GM21360 (cell line): ENCODE measurements at regions not wholly inside any gene's neighbourhood (a gene's known extent, or its start where the extent isn't known, plus 50 kb on each side); places are given as distances from the start of the nearest gene placed in this dataset.
"Not testable (repeated sequence)": the region's sequence is repeated elsewhere in the genome, so short reads cannot be mapped to it uniquely, and the experiment has no call there.

Experiments used
- ATAC-seq: cut with Tn5 transposase; IDR thresholded peaks from one replicate; pipeline ENCODE4 v1.9.1; 2021; ENCODE audit warnings: mild to moderate bottlenecking, moderate library complexity; ENCODE audit not compliant: unreplicated experiment

DNA sequence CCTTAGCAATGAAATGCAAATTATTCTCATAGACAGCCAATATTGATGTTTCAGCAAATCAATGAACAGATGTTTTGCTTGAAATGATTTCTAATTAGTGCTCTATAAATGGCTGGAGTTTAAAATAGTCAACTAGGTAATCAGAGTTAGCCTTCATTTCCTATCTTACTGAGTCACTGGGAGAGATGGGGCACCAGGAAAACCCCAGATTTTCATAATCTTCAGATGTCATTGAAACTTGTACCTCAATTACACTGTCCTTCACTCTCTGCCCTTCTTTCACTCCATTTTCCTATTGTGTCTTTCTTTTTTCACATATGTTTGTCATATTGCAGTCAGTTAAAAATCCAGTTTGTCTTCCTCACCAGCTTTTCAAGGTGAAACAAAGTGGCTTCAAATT is 92.7 kb downstream of the C12orf75 start:
- ATAC-seq: no peak

DNA sequence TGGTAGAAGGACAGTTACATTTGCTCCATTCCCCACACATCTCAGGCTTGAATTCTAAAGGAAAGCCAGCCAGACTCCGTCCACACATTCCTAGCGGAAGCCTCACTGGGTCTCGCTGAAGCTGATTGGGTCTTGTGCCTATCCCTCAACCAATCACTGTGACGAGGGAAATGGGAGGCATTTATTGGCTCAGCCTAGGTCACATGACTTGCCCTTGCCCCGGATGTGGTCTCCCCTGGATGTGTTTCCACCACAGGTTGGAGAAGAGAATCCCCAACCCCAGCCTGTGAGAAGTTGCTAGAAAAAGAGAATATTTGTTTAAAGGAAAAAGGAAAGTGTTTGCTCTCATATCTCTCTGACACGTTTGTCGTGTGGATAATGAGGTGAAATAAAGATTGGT is 93.4 kb downstream of the C12orf75 start:
- no peak for ATAC-seq

DNA sequence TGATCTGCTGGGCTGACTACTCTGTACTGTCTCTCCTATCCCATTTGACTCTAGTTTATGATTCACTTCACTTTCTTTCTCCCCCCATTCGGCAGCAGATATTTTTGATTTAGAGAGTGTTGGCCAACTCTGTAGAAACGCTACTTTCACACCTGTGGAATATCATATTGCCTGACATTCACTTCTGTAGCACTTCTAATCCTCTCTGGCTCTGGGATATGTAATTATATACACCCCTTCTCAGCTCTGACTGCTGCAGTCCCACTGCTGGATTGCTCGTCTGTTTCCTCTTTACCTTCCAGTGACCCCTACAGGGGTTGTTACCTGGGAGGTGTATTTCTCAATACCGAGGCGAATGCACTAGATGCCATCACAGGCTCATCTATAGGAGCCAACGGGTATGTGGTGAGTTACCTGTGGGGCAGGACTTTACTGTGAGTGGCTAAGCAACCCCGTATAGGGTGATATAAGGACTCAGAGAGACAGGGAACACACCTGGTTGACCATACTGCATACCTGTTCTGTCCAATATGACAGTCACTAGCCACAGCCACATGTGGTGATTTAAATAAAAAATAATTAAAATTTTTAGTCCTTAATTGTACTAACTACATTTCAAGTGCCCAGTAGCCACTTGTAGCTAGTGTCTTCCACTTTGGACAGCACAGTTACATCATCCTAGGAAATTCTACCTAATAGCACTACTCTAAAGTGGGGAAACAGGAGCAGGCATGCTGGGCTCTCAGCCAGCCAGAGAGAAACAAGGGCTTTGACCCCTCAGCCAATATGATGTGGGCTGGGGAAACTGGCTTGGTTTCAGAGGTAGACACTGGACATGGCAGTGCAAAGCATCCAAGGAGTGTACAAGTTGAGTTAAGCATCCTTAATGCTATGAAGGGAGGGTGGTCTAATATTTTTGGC is 95.0 kb downstream of the C12orf75 start:
- no peak for ATAC-seq

DNA sequence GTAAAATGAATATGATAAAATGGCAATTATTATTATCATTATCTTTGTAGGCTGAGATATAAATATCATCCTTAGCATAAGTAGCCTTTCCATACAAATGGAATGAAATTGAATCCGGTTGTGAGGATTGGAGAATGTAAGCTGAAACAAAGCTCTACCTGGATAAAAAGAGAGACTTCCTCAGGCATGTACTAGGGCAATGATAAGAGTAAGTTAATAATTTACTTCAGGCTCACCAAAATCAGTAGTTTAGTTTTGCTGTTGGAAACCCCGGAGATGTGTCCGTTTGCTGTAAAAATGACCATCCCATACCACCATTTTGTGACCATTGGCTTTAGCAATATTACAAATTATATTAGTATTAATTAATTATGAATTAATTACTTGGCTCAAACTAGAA is 96.3 kb downstream of the C12orf75 start:
- ATAC-seq: no peak

DNA sequence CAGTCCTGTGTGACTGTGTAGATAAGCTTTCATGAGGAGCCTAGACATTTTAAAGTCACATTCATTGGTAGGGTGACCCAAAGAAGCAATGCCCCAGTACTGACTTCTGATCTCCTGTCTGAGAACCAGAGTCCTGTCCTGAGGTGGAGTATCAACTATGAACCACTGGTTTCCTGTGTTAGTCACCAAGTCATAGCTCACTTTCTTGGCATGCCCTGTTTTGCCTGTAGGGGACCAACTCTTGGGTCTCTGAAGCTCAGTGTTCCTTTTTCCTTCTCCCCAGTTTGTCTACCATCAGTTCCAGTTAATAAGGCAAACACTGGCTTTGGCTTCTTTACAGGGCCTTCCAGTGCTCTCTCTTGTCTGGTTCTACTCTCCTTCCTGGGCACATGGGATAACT is 97.4 kb downstream of the C12orf75 start:
- no peak for ATAC-seq

DNA sequence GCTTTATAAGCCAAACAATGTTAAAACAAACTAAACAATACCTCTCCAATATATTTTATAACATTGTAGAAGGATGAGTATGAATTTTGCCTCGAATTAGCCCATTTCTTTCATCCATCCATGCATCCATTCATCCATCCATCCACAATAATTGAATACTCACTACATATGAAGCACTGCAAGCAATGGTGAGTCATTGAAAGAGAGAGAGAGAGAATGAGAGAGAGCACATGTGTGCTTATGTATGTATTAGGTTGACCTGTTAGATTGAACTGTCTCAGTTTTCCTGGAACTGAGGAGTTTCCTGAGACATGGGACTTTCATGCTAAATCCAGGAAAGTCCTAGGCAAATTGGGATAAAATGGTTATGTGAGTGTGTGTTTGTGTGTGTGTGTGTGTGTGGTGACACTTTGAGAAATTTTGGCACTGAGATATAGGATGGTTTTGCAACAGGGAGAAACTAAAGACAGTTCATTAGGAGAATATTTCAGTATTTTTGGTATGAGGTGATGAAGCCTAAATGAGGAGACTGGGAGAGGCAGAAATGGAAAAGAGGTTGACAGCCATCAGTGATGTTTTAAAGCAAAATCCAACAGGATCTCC is 98.4 kb downstream of the C12orf75 start:
- ATAC-seq: no peak

DNA sequence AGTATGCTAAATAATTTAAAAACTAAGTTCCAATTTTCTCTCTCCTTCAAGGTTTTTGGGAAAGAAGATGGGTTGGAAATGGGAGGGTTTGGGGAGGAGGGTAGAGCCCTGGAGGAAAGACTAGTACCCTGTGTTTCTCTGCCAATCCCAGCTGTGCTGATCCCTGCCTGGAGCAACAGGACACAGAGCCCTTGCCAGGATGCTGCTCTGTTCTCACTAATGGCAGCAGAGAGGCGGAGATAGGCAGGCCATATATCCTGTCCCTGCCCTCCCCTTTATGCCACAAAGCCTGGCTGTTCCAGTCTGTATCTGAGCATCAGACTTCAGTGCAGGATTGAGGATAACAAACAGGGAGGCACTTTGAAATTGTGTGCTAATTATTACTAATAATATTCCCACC is 99.0 kb downstream of the C12orf75 start:
- ATAC-seq: no peak

DNA sequence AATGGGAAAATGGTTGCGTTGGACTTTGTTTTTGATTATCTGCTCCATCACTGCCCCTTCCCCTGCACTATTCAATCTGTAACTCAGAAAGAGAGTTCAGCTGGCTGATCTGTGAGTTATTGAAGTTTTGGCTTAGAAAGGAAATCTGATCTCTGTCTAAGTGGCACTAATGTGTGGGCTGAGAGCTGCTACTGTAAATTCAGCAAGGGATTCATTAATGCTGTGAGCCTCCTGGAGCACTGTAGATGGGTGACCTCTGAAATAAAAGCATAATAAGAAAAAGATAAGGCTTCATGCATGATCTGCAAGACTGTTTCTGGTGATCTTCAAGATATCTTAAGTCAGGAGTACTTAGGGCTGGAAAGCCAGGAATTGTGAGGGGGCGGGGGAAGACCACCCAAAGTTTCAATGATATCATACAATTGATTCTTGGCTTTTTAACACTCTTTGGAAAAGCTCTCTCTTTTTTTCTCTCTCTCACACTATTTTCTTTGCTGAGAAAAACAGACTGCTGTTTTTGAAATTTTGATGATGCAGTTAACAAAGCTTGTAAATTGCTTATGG is 101.1 kb downstream of the C12orf75 start:
- ATAC-seq: no peak

DNA sequence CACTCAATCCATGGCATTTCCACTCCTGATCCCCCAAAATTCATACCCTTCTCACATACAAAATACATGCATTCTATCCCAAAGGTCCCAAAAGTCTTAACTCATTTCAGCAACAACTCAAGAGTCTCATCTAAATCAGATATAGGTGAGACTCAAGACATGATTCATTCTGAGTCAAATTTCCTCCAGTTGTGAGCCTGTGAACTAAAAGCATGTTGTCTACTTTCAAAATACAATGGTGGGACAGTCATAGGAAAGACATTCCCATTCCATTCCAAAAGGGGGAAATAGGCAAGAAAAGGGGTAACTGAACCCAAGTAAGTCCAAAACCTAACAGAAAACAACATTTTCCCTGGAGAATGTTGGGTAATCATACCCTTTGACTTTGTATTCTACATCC is 103.3 kb downstream of the C12orf75 start:
- ATAC-seq: no peak

DNA sequence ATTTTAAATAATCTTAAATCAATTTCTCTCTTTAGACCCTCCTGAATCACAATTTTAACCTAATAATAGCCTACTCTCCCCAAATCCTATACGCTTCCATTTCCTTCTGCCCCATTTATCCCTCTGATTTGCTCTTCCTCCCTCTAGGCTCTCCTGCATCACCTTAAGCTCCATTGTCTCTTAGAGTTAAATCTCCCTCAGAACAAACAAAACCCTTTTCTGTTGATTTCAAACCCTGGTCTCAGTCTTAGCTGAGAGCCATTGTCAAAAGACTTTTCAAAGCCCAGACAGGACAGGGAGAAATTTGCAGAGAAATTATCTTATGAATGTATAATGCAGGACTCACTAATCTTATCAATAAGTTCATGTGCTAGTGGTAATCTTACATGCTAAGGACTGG is 106.1 kb downstream of the C12orf75 start:
- no peak for ATAC-seq

DNA sequence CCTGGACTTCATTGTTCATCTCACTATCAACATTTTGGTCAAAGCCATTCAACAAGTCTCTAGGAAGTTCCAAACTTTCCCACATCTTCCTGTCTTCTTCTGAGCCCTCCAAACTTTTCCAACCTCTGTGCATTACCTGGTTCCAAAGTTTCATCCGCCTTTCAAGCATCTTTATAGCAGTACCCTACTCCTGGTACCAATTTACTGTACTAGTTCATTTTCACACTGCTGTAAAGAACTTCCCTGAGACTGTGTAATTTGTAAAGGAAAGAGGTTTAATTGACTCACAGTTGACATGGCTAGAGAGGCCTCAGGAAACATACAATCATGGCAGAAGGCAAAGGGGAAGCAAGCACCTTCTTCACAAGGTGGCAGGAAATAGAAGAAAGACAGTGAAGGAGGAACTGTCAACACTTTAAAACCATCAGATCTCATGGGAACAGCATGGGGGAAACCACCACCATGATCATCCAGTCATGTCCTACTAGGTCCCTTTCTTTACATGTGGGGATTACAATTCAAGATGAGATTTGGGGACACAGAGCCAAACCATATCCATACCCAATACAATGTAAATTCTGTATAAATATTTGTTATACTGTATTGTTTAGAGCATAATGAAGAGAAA is 109.7 kb downstream of the C12orf75 start:
- ATAC-seq: no peak

DNA sequence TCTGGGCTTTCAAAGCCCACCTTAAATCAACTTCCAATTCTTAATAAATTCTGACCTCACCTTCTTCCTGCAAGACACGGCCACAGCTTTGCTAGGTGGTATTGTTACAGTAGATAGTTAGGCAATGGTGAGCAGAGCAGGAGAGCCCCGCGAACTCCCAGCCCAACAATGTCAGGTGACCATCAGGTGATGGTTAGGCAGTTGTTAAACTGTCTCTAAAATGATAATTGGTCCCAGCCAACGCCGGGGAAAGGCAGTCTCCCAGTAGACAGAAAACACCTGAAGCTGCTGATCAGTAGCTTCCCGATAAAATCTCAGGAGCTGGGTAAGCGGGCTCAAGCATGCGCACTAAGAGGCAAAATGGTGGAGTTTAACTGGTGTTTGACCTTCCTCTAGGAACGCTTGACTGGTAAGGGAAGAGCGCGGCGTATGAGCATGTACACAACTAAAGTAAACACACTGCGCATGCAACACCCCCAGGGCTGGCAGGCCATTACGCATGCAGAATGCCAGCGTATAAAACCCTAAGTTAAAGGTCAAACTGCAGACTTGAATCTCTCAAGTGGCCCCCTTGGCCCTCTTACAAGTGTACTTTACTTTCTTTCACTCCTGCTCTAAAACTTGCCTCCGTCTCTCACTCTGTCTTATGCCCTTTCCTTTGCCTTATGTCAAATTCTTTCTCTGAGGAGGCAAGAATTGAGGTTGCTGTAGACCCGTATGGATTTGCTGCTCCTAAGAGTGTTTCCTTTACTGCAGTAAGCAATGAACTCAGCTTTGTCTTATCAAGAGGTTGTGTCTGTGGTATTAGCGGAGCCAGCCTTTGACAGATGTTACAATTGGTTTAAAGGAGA is 113.5 kb downstream of the C12orf75 start:
- no peak for ATAC-seq

DNA sequence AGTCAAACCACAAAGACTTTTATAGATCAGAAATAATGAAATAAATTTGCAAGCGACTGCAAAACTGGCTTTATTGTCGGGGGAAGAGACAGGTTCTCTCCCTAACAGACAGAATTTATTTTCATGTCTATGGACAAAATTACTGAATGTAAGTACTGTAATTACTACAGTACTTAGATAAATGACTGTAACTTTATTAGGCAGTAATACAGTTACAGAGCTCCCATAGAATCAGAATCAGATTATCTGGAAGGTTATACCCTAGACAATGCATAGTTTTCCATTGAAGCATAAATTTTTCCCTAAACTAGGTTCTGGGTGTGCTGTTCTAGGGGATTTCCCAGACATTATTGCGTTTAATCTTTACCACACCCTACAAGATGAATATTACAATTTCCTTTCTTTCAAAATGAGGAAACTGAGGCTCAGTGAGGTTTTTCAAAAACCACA is 114.2 kb downstream of the C12orf75 start:
- ATAC-seq: no peak

DNA sequence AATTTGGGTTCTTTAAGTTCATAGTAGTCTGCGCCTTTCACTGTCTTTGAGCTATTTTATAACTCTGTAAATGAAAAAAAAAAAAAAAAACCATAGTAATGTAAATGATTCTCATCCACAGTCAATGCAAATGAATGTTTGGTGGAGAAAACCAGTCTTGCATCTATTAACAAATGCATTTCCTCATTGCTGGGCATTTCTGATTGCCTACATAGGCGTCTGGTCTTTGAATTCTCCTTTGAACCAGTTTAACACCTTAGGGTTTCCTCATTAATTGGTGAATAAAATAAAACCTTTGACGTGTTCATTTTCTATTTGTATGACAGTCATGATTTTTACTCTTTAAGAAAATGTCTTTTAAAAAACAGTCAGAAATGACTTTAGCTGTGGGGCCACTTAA is 114.8 kb downstream of the C12orf75 start:
- ATAC-seq: no peak

DNA sequence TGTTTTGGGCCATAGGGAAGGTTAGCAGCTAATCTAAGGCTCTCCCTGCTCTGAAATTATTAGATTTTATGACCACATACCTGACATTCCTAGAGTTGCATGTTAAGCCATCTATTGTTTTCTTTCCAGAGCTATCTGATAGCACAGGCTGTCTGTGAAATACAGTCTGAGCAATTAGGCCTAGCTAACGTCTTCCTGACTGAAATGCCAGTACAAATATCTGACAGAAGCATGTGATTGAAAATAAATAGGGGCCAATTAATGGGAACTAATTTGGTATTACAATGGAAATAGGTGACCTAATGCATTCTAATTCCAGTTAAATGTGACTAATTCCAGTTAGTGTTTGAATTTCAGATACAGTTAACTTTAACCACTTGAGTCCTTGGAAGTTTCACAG is 115.2 kb downstream of the C12orf75 start:
- no peak for ATAC-seq

DNA sequence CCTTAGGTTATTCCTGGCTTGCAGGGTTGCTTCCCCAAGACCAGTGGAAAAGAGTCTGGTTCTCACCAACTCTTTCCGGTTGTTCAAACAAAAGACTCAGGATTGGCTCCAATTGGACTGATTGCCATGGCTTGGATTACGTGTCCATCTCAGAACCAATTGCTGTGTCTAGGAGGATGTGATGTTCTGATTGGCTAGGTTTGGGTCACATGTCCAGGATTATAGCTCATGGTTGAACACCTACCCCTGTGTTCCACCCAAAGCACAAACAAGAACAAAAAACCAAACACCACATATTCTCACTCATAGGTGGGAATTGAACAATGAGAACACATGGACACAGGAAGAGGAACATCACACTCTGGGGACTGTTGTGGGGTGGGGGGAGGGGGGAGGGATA is 116.0 kb downstream of the C12orf75 start:
- ATAC-seq: not testable (repeated sequence)

DNA sequence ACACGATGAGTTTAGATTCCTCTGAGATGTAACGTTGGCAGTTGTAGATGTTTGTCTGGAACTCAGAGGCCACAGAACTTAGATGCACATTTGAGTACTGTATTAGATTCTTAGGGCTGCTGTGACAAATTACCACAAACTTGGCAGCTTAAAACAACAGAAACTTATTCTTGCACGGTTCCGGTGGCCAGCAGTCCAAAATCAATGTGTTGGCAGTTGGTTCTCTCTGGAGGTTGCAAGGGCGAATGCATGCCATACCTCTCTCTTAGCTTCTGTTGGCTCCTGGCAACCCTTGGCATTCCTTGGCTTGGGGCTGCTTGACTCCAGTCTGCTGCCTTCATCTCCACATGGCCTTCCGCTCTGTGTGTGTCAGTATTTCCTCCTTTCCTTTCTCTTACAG is 118.9 kb downstream of the C12orf75 start:
- ATAC-seq: no peak

DNA sequence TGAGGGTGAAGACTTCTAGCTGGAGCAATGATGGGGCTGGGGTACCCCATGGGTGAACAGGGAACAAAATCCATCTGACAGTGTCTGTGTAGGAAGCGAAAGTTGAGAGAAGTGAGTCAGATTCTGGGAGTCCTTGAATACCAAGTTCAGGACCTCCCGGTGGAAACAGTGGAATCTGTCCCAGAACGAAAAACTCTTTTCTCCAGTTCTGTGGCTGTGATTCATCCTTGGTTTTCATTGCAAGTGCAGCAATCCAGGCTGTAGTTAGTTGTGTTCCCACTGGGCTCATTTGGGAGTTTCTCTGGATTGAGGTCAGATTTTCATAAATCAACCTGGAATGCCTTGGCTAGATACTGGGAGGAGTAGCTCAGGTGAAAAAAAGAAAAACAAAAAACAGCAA is 120.7 kb downstream of the C12orf75 start:
- ATAC-seq: no peak

DNA sequence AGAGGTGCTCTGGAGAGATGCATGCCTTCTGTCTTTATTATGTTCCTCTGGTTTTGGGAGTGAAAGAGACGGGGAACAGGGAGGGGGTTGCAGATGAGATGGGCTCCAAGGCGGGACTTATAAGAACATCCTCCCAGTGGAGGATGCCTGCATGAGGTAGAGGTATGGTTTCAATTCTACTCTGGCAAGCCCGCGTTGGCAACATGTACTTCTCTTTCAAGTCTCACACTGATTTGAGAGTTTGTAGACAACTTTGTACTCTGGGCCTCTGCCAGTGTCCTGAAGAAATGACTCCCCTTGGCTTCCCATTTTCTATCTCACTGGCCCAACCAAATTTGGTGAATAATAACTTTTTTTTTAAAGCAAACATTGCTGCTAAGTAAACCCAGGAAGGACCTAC is 121.3 kb downstream of the C12orf75 start:
- ATAC-seq: no peak

DNA sequence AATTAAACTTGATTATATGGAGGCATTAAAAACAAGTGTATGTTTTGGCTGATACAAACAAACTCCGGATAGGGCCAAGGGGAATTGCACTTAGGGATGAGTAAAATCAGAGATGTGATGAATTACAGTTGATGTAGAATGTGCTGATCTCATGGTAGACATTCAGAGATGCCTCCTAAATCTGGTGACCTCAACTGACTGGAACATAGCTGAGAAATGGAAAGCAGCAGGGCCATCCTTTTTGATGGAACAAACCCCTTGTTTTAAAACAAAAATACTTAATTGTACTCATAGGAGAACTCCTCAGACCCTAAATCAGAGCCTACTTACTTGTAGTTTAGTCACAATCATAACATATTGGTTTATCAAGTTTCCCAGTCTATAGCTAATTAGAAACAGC is 122.8 kb downstream of the C12orf75 start:
- ATAC-seq: no peak

DNA sequence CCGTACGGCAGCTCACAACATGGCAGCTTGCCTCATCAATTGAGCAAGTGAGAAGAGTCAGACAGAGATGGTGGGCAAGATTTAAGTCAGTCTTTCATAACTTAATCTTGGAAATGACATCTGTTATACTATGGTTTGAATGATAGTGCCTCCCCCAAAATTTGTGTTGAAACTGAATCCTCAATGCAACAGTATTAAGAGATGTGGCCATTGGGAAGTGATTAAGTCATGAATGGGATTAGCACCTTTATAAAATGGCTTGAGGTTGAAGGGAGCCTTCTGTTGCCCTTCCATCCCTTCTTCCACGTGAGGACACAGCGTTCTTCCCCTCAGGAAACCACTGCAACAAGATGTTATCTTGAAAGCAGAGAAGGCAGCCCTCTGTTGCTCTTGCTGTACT is 124.2 kb downstream of the C12orf75 start:
- ATAC-seq: no peak
